Osteoblast (primary cell): ENCODE measurements at regions not wholly inside any gene's neighbourhood (a gene's known extent, or its start where the extent isn't known, plus 50 kb on each side); places are given as distances from the start of the nearest gene placed in this dataset.

Source experiments
- DNase-seq: peaks from one replicate; pipeline ENCODE4 v3.0.0; 2011; ENCODE audit warnings: low spot score, mixed read lengths; ENCODE audit not compliant: insufficient read length; ENCODE audit errors: missing footprints
- H2AFZ ChIP-seq: 2 replicates; pipeline ENCODE4 v1.6.0; 2011; ENCODE audit warnings: mild to moderate bottlenecking, low read length
- H3K27ac ChIP-seq: 2 replicates; pipeline ENCODE4 v1.5.1; 2011; ENCODE audit warnings: mild to moderate bottlenecking, low read depth, low read length, moderate library complexity
- H3K27me3 ChIP-seq: 2 replicates; pipeline ENCODE4 v1.6.0; 2012; ENCODE audit warnings: mild to moderate bottlenecking, control low read depth, inconsistent platforms, low read length, moderate library complexity; ENCODE audit not compliant: insufficient read depth
- H3K36me3 ChIP-seq: 2 replicates; pipeline ENCODE4 v1.5.1; 2011; ENCODE audit warnings: mild to moderate bottlenecking, low read length, control low read depth, moderate library complexity; ENCODE audit not compliant: insufficient read depth
- H3K4me1 ChIP-seq: 2 replicates; pipeline ENCODE4 v1.5.1; 2011; ENCODE audit warnings: mild to moderate bottlenecking, low read length, control low read depth, moderate library complexity; ENCODE audit not compliant: insufficient read depth
- H3K4me2 ChIP-seq: 2 replicates; pipeline ENCODE4 v1.6.0; 2011; ENCODE audit warnings: mild to moderate bottlenecking, low read length; ENCODE audit not compliant: insufficient read depth
- H3K4me3 ChIP-seq: fragments of 200-600 bp; sonication (generic); 3 replicates; pipeline ENCODE4 v1.5.1; 2012; ENCODE audit warnings: mild to moderate bottlenecking, low read length, inconsistent platforms; ENCODE audit not compliant: insufficient read depth
- H3K79me2 ChIP-seq: 2 replicates; pipeline ENCODE4 v1.6.0; 2012; ENCODE audit warnings: mild to moderate bottlenecking, low read length, control low read depth, inconsistent platforms; ENCODE audit not compliant: insufficient read depth
- H3K9me3 ChIP-seq: 2 replicates; pipeline ENCODE4 v1.5.1; 2011; ENCODE audit warnings: low read depth, low read length, control low read depth
- H4K20me1 ChIP-seq: 2 replicates; pipeline ENCODE4 v1.6.0; 2012; ENCODE audit warnings: mild to moderate bottlenecking, low read length, control low read depth; ENCODE audit not compliant: insufficient read depth
- TF ChIP-seq, protein P1 (sequence below): IDR thresholded peaks from 2 replicates; pipeline ENCODE4 v1.5.1; 2011; ENCODE audit warnings: mild to moderate bottlenecking, low read depth, low read length, moderate library complexity; ENCODE audit errors: extremely low read depth

DNA sequence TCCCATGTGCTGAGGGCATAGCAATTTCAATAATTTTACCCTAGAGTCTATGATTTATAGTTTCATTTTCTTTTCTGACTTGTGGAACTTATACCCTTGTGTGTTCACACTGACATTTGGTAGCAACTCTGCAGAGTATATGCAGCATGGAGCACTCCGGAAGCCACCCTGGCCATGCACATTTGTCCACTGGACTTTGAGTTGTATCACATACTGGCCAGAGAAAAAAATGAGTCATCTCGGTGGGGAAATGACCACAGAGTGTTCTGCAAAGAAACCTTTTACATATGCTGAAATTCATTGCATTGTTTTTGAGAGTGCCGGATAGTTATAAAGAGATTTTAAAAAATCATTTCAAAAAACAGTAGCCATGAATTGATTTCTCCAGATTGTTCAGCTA, 164.8 kb upstream of the COBL start:
- Histone ChIP-seq H3K27me3 (no peaks in the 10 kb centered on the region), H4K20me1 (no peaks in the 10 kb centered on the region), H3K9me3 (peaks cover 2% of the 10 kb centered on the region), H3K27ac (no peak overlapping the region), H3K79me2 (no peaks in the 10 kb centered on the region), H3K4me1 (no peaks in the 10 kb centered on the region), H2AFZ (no peak overlapping the region), H3K4me2 (no peak overlapping the region), H3K36me3 (no peaks in the 10 kb centered on the region), H3K4me3 (no peak overlapping the region)
- DNase-seq, result no peak
- TF ChIP-seq, protein P1, sequence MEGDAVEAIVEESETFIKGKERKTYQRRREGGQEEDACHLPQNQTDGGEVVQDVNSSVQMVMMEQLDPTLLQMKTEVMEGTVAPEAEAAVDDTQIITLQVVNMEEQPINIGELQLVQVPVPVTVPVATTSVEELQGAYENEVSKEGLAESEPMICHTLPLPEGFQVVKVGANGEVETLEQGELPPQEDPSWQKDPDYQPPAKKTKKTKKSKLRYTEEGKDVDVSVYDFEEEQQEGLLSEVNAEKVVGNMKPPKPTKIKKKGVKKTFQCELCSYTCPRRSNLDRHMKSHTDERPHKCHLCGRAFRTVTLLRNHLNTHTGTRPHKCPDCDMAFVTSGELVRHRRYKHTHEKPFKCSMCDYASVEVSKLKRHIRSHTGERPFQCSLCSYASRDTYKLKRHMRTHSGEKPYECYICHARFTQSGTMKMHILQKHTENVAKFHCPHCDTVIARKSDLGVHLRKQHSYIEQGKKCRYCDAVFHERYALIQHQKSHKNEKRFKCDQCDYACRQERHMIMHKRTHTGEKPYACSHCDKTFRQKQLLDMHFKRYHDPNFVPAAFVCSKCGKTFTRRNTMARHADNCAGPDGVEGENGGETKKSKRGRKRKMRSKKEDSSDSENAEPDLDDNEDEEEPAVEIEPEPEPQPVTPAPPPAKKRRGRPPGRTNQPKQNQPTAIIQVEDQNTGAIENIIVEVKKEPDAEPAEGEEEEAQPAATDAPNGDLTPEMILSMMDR, result no peak

DNA sequence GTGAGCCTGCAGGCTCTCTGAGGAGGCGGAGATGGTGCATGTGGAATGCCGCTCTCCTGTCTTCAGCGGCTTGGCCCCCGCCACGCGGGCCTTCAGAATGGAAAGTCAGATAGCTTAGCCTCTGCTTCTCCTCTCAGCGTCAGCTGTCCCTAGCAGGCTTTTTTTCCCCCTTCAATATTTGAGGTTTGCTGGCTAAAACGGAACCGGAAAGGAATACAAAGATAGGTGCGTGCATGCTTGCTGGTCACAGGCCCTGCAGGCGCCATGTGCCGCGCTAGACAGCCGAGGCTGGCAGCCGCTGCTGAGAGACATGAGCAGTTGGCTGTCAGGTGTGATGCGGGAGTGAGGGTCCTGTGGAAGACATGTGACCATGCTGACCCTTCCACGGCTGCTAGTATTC, 161.2 kb upstream of the COBL start:
- DNase-seq, result no peak
- H3K4me3 ChIP-seq, result no peak overlapping the region
- H2AFZ ChIP-seq, result no peak overlapping the region
- no peak overlapping the region for H3K27ac ChIP-seq
- no peaks in the 10 kb centered on the region for H3K79me2 ChIP-seq
- H3K4me2 ChIP-seq, result no peak overlapping the region
- no peaks in the 10 kb centered on the region for H3K27me3 ChIP-seq
- H3K4me1 ChIP-seq, result no peaks in the 10 kb centered on the region
- no peaks in the 10 kb centered on the region for H4K20me1 ChIP-seq
- H3K9me3 ChIP-seq, result no peaks in the 10 kb centered on the region
- H3K36me3 ChIP-seq, result no peaks in the 10 kb centered on the region
- TF ChIP-seq, protein P1, result no peak

GRCh38 chr7:51477323-51477722, 160.7 kb upstream of the COBL start:
- DNase-seq, result no peak
- no peaks in the 10 kb centered on the region for H3K79me2 ChIP-seq
- H2AFZ ChIP-seq, result no peak overlapping the region
- H3K4me2 ChIP-seq, result no peak overlapping the region
- H3K4me1 ChIP-seq, result no peaks in the 10 kb centered on the region
- H3K27me3 ChIP-seq, result no peaks in the 10 kb centered on the region
- no peak overlapping the region for H3K27ac ChIP-seq
- H3K36me3 ChIP-seq, result no peaks in the 10 kb centered on the region
- TF ChIP-seq, protein P1, result no peak
- H3K9me3 ChIP-seq, result no peaks in the 10 kb centered on the region
- H4K20me1 ChIP-seq, result no peaks in the 10 kb centered on the region
- H3K4me3 ChIP-seq, result no peak overlapping the region

DNA sequence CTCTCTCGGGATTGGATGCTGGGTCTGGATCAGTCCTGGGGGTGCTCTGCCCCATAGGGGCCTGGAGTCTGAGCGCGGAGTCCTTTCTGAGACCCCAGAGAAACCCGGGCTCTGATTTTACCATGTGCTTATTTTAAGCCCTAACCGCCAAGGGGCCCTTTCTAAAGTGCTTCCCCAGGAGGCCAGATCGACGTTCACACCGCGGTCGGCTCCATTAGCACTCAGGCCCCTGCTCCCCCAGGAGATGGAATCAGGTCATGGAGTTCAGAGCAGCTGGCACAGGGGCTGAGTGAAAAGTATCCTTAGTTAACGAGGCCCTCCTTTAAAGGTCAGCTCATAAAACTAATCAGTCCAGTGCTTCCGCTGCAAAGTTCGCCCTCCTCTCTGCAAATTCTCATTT, 159.4 kb upstream of the COBL start:
- Histone ChIP-seq H3K4me2 (no peak overlapping the region), H3K27ac (no peak overlapping the region), H4K20me1 (no peaks in the 10 kb centered on the region), H3K79me2 (no peaks in the 10 kb centered on the region), H3K27me3 (no peaks in the 10 kb centered on the region), H3K4me1 (no peaks in the 10 kb centered on the region), H3K36me3 (no peaks in the 10 kb centered on the region), H3K4me3 (no peak overlapping the region), H3K9me3 (no peaks in the 10 kb centered on the region), H2AFZ (no peak overlapping the region)
- no peak for DNase-seq
- TF ChIP-seq, protein P1, result no peak
